Endothelial cell of umbilical vein (primary cell): ENCODE measurements at regions not wholly inside any gene's neighbourhood (a gene's known extent, or its start where the extent isn't known, plus 50 kb on each side); places are given as distances from the start of the nearest gene placed in this dataset.

ENCODE experiments used
- BruUV-seq: library from RNA; stranded (reverse); fragments of 400-500 nt; replicated peaks from 2 replicates; lab custom pipeline; 2021; lab: Mats Ljungman, UMichigan
- CTCF ChIA-PET: fragments of 300-600, 350-600 bp; sonication (Branson Sonifier 250); formaldehyde crosslinking; loops from one replicate; lab custom pipeline; 2021; ENCODE audit warnings: antibody characterized with exemption, inconsistent platforms; lab: Charles Lee
- POLR2A ChIA-PET: fragments of 300-600, 350-600 bp; sonication (Branson Sonifier 250); formaldehyde crosslinking; loops from one replicate; lab custom pipeline; 2021; ENCODE audit warnings: antibody characterized with exemption, inconsistent platforms; lab: Charles Lee
- DNase-seq: peaks from one replicate; pipeline ENCODE4 v3.0.0-alpha.2; 2011; ENCODE audit warnings: low read depth, low spot score
- FAIRE-seq: peaks from 2 replicates; lab custom pipeline; 2011; peaks lifted over from hg19 to GRCh38; lab: Jason Lieb, UNC
- H2AFZ ChIP-seq: 2 replicates; pipeline ENCODE4 v1.6.0; 2012; ENCODE audit warnings: low read depth, low read length, control low read depth, inconsistent platforms
- H3K27ac ChIP-seq: 2 replicates; pipeline ENCODE4 v1.5.1; 2011; ENCODE audit warnings: low read depth, mild to moderate bottlenecking, control low read depth, low read length, moderate library complexity; ENCODE audit not compliant: insufficient read depth
- H3K27me3 ChIP-seq, 2 experiments: 2 replicates each; pipeline versions ENCODE4 v1.6.0 to v1.6.1; 2011; ENCODE audit warnings: low read length in 2 of 2, mixed read lengths in 1 of 2; ENCODE audit not compliant: control insufficient read depth in 2 of 2, insufficient read depth in 2 of 2
- H3K36me3 ChIP-seq, 2 experiments: 2 replicates in 1 of 2; 3 replicates in 1 of 2; pipeline ENCODE4 v1.5.1; 2011; ENCODE audit warnings: low read length in 2 of 2, mild to moderate bottlenecking in 1 of 2, moderate library complexity in 1 of 2; ENCODE audit not compliant: control insufficient read depth in 2 of 2, insufficient read depth in 2 of 2; ENCODE audit errors: extremely low read depth in 1 of 2
- H3K4me1 ChIP-seq: 3 replicates; pipeline ENCODE4 v1.5.1; 2011; ENCODE audit warnings: mild to moderate bottlenecking, low read length; ENCODE audit not compliant: control insufficient read depth, insufficient read depth; ENCODE audit errors: extremely low read depth
- H3K4me2 ChIP-seq: 2 replicates; pipeline ENCODE4 v1.6.1; 2011; ENCODE audit warnings: low read length, control low read depth, mixed read lengths; ENCODE audit not compliant: insufficient read depth
- H3K4me3 ChIP-seq, 3 experiments: fragments of 200-600 bp in 1 of 3; sonication (generic), shearing (Covaris generic) in 1 of 3; replicated peaks in 1 of 3; 2 replicates each; pipeline ENCODE4 v1.5.1; 2011 to 2016; ENCODE audit warnings: control low read depth in 3 of 3, low read length in 3 of 3, mild to moderate bottlenecking in 2 of 3, inconsistent platforms in 1 of 3, low read depth in 1 of 3, moderate library complexity in 1 of 3; ENCODE audit not compliant: insufficient read depth in 1 of 3
- H3K79me2 ChIP-seq: 2 replicates; pipeline ENCODE4 v1.6.0; 2012; ENCODE audit warnings: low read length, inconsistent platforms; ENCODE audit not compliant: control insufficient read depth, insufficient read depth
- H3K9ac ChIP-seq: replicated peaks from 2 replicates; pipeline ENCODE3; 2011; ENCODE audit warnings: low read length, control low read depth; ENCODE audit not compliant: insufficient read depth; ENCODE audit errors: extremely low read depth
- H3K9me1 ChIP-seq: replicated peaks from 3 replicates; pipeline ENCODE4 v1.6.0; 2011; ENCODE audit warnings: mild to moderate bottlenecking, low read length; ENCODE audit not compliant: control insufficient read depth, insufficient read depth; ENCODE audit errors: extremely low read depth
- H3K9me3 ChIP-seq: replicated peaks from 2 replicates; pipeline ENCODE4 v1.5.1; 2012; ENCODE audit warnings: low read length, inconsistent platforms; ENCODE audit not compliant: control insufficient read depth, insufficient read depth
- H4K20me1 ChIP-seq: replicated peaks from 2 replicates; pipeline ENCODE3; 2011; ENCODE audit warnings: mild to moderate bottlenecking, low read length; ENCODE audit not compliant: control insufficient read depth, insufficient read depth; ENCODE audit errors: extremely low read depth
- CTCF ChIP-seq, 2 donors: IDR thresholded peaks; 1 replicate in 1 of 2; 2 replicates in 1 of 2; pipeline ENCODE4 v1.5.1; 2011; ENCODE audit warnings: low read length in 2 of 2, mild to moderate bottlenecking in 2 of 2, moderate library complexity in 2 of 2, control low read depth in 1 of 2, inconsistent platforms in 1 of 2, low read depth in 1 of 2; ENCODE audit not compliant: insufficient read depth in 1 of 2; ENCODE audit errors: extremely low read depth in 1 of 2
- EZH2 ChIP-seq: IDR thresholded peaks from 2 replicates; pipeline ENCODE4 v1.6.1; 2012; ENCODE audit warnings: borderline replicate concordance, low read depth, mild to moderate bottlenecking, moderate library complexity, low read length, inconsistent platforms; ENCODE audit not compliant: severe bottlenecking
- FOS ChIP-seq: IDR thresholded peaks from 2 replicates; pipeline ENCODE4 v1.6.1; 2011; ENCODE audit warnings: mild to moderate bottlenecking, low read length, moderate library complexity, borderline replicate concordance; ENCODE audit not compliant: insufficient read depth
- GATA2 ChIP-seq: IDR thresholded peaks from 2 replicates; pipeline ENCODE4 v1.7.0; 2011; ENCODE audit warnings: low read depth, mild to moderate bottlenecking, moderate library complexity, mixed read lengths, low read length; ENCODE audit not compliant: insufficient read length, insufficient read depth
- JUN ChIP-seq: IDR thresholded peaks from 2 replicates; pipeline ENCODE4 v1.6.1; 2011; ENCODE audit warnings: borderline replicate concordance, low read depth; ENCODE audit not compliant: insufficient read length, insufficient read depth
- MAX ChIP-seq: IDR thresholded peaks from 2 replicates; pipeline ENCODE4 v1.6.1; 2011; ENCODE audit not compliant: insufficient read depth, insufficient read length
- MYC ChIP-seq: IDR thresholded peaks from one replicate; pipeline ENCODE4 v1.6.1; 2011; ENCODE audit warnings: mild to moderate bottlenecking, low read depth, low read length
- POLR2A ChIP-seq: IDR thresholded peaks from 2 replicates; pipeline ENCODE4 v1.6.1; 2012; ENCODE audit warnings: low read depth, mild to moderate bottlenecking, control low read depth, low read length
- POLR2AphosphoS5 ChIP-seq: IDR thresholded peaks from 2 replicates; pipeline ENCODE4 v1.6.1; 2012; ENCODE audit warnings: low read depth, mild to moderate bottlenecking, control low read depth, low read length, moderate library complexity; ENCODE audit not compliant: insufficient read depth
- dilution Hi-C: fragments of 300-500 bp; cut with MboI; formaldehyde crosslinking; loops from one replicate; pipeline ENCODE4 v1.15.0; 2019; ENCODE audit warnings: low sequenced_read_pairs; ENCODE audit not compliant: extremely low pct_ligation_motif_present
- intact Hi-C: fragments of 100-400 bp; cut with micrococcal nuclease; formaldehyde crosslinking; loops from one replicate; pipeline ENCODE4 v1.10.0; 2022

- H3K4me2 ChIP-seq, result no peak overlapping the region
- intact Hi-C loops (no loop called here), dilution Hi-C loops (no loop called here)
- no peak overlapping the region for H3K4me3 ChIP-seq
- H4K20me1 ChIP-seq, result no peaks in the 10 kb centered on the region
- no peaks in the 10 kb centered on the region for H3K9me3 ChIP-seq
- TF ChIP-seq FOS (no peak), JUN (no peak), MYC (no peak), GATA2 (no peak), POLR2A (no peak), EZH2 (no peak), POLR2AphosphoS5 (no peak), CTCF (IDR thresholded peaks at IDR 0.05; ENCODE audit: extremely low read depth in 1 of 2, insufficient read depth in 1 of 2, low read depth in 1 of 2, low read length in 2 of 2) (no peak), MAX (no peak)
- no peaks in the 10 kb centered on the region for H3K4me1 ChIP-seq
- BruUV-seq, result no TSS peak
- H3K79me2 ChIP-seq, result no peaks in the 10 kb centered on the region
- no peaks in the 10 kb centered on the region for H3K9me1 ChIP-seq
- no peak overlapping the region for H3K9ac ChIP-seq
- H3K27ac ChIP-seq, result no peak overlapping the region
- no peaks in the 10 kb centered on the region for H3K27me3 ChIP-seq
- no peak overlapping the region for H2AFZ ChIP-seq
- no peak for DNase-seq
- no peaks in the 10 kb centered on the region for H3K36me3 ChIP-seq
- ChIA-PET CTCF (no interaction called here), POLR2A (no interaction called here)
- FAIRE-seq, result no peak
These were observed 85.8 kb downstream of the CXXC4 start for GRCh38 chr4:104408878-104409277.
